Stimulated activated CD8-positive, alpha-beta memory T cell treated with anti-CD3 and anti-CD28 coated beads, Interleukin-12 subunit alpha, Interleukin-12 subunit beta, amount 100 ng/mL, for 24 hours (primary cell): ENCODE measurements at regions not wholly inside any gene's neighbourhood (a gene's known extent, or its start where the extent isn't known, plus 50 kb on each side); places are given as distances from the start of the nearest gene placed in this dataset.
A peak's percentile ranks its signal among the peaks of the same experiment; 100 is the strongest.
"Not testable (repeated sequence)": the region's sequence is repeated elsewhere in the genome, so short reads cannot be mapped to it uniquely, and the experiment has no call there.

Experiments used
- DNase-seq: peaks from one replicate; pipeline ENCODE4 v3.0.0-alpha.2; 2020; ENCODE audit errors: extremely low read depth

DNA sequence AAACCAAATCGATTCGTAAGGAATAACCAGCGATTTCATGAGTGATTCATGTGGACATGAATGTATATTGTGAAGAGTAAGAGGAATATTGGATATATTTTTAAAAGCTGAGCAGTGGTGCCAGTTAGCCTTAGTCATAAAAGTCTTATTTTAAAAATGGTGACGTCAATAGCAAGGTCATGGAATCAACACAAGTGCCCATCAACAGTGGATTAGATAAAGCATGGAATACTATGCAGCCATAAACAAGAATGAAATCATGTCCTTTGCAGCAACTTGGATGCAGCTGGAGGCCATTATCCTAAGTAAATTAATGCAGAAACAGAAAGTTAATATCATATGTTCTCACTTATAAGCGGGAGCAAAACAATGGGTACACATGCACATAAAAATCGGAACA, 89.0 kb upstream of the STOX2 start:
- DNase-seq: no peak

DNA sequence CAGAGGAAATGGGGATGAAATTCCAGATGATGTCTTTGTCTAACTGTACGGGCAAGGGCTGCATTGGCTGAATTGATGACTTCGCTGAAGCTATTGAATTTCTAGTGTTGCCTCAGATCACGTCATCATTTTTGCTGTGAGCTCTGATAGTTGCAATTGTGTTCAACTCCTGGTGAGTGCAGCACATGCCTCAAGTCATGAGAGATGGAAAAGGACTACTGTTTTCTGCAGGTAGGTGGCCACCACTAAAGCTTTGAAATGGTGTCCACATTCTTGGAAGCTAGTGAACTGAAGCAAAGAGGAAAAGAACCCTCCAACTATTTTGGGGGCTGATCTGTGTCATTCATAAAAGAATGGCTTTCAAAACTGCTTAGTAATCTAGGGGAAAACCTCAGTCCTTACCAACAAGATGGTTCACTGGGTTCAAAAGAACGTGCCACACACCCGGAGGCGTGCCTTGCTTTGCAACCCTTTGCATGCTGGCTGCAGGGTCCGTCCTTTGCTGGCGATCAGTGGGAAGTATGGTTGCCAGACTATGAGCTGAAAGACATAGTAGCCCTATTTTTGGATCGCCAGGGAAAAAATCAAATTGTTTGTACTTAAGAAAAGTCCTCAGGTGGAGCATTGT, 88.1 kb upstream of the STOX2 start:
- DNase-seq: no peak

DNA sequence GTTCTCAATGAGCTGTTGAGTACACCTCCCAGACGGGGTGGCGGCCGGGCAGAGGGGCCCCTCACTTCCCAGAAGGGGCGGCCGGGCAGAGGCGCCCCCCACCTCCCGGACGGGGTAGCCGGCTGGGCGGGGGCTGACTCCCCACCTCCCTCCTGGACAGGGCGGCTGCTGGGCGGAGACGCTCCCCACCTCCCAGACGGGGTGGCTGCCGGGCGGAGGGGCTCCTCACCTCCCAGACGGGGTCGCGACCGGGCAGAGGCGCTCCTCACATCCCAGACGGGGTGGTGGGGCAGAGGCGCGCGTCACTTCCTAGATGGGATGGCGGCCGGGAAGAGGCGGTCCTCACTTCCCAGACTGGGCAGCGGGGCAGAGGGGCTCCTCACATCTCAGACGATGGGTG, 86.5 kb upstream of the STOX2 start:
- not testable (repeated sequence) for DNase-seq

DNA sequence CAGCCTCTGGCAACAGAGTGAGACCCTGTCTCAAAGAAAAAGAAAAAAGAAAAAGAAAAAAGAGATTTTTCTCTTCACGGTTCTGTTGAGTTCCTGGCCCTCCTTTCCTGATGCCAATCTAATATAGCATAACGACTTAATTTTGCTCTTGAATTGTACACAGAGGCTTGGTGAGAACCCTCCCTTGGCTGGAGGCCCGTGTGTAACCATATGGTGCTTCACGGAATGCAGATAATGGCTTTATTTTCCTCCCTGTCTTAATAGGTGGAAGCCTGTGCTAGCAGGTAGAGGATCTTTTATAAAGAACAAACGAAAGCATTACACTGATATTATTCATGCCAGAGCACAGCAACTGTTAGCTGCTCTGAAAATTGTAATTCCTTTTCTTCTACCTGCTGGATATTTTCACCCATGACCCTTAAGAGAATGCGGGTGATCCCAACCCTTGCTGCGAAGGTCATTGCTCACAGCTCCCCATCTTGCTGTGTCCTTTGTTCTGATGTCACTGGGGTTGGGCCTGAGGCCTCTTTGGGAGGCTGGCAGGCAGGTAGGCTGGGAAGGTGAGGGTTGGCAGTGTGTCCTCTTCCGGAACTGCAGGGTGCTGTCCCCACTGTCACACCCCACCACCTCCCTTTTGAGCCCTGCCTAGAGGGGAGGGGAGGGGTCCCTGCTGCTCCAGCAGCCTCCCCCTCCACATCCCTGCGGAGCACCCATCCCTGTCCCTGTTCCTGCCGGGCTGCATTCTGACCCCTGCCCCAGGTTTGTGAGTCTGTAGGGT, 83.8 kb upstream of the STOX2 start:
- DNase-seq: no peak

DNA sequence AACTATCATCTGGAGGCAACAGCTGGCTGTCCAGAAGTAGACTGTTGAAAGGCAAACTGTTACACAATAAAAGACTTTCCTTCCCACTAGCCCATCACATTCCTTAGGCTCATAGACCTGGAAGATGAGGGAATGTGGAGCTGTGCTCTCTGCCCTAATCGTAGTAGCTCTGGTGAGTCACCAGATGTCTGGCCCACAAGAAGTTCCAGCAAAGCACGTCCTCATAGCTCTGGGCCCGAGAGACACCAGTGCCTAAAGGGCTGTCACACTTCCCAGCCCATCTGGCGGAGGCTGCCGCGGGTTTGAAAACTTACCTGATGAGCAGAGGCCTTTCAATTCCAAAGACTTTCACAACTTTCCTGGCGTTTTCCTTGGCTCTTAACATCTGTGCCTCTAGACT, 81.7 kb upstream of the STOX2 start:
- no peak for DNase-seq

DNA sequence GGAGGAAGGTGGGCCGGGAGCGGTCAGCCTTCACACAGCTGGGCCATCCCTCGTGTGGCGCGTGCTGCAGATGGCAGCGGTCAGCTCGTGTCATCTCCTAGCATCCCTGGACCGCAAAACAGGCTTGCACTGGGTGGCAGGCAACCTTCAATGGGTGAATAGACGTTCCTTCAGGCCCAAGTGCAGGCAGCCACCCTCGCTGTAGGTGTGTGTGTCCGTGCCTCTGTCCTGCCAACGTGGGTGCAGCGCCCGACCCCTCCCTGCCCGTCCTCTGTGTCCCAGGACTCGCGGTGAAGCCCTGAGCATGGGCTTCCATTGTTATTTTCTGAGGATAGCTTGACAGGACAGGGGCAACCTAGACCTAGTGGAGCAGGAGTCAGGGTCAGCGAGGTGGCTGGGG, 79.8 kb upstream of the STOX2 start:
- DNase-seq: no peak

DNA sequence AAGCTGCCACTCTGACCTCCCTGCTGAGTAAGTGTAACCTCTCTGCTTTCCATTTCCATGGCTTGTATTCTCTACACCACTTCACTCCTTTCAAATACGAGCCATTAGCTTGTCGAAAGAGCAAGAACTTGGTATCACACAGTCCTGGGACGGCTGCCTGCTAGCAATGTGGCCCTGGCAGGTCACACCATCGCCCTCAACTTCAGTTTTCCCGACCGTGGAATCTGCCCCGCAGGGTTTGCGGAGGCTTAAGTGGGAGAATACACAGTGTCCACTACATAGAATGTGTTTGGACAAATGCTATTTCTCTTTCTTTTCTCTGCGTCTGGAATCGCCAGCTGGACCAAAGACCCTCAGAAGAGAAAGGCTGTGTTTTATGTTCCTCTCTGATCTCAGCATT, 78.6 kb upstream of the STOX2 start:
- DNase-seq: no peak

DNA sequence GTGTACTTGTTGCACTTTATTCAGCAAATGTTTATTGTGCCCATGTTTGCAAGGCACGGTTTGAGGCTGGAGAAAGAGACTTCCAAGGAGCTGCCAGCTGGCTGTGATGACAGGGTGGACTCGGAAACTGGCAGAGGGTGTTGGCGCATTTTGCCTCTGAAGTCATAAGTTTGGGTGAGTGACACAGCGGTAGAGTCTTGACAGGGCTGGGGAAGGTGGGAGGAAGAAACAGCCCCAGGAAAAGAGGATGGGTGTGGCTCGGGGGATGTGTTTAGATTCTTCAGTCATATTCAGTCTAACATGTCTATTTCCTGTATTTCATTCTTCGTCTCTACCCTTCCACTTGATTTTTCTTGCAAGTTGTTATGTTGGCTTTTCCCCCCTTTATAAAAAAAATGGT, 77.0 kb upstream of the STOX2 start:
- DNase-seq: no peak

DNA sequence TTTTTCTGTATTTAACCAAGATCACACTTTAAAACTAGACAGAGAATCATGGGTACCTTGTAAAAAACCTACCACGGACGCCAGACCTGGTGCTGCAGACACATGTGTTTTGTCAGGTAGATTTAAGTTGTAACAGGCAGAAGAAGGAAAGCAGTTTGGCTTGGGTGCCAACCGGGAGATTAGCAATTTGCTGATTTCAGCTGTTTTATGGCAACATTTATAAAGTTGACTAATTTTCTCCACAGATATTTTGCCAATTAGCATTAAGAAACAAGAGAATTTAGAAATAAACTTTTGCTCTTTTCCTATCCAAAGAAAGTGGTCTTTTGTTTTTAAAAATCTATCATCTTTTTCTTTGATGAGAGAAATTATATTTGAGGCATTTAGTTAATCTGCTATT, 76.3 kb upstream of the STOX2 start:
- no peak for DNase-seq

DNA sequence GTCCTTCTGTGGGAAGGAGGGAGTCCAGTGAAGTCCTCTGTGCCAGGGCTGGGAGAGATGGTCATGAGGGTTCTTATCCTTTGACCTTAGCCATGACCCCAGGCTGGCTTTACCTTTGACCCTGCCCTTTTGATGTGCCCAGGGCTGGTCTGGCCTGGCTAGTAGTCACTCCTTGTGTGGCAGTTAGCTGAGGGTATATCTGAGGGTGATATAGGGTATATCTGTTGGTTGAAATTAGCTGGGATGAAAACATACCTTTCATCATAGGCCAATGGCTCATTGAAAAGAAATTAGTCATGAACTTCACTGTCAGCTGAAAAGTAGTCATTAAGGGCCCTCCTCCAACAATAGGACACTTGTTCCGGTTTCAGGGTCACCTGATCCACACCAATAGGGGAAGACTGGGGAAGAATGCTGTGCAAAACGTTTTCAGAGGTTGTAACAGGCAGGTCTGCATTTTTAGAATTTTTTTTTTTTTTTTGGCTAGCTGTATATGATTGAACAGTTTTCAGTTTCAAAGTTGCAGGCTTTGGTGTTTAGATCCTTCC, 74.6 kb upstream of the STOX2 start:
- no peak for DNase-seq

DNA sequence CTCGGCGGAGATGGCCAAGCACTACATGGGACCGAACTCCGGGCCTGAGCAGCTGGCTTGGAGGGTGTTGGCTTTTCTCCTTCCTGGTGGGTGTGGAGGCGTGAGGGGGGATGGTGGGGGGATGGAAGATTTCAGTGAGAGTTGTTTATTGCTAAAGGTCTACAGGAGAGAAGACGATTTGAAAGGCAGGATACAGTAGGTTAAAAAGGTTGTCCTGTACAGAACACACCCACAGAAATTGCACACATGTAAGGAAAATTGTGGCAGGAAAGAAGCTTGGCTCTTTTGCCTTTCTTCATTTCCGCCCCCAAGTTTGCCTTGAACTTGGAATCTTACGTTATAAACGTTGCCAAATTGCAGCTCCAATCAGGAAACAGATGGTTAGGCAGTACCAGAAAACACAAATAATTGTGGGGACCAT, 74.1 kb upstream of the STOX2 start:
- DNase-seq: no peak

DNA sequence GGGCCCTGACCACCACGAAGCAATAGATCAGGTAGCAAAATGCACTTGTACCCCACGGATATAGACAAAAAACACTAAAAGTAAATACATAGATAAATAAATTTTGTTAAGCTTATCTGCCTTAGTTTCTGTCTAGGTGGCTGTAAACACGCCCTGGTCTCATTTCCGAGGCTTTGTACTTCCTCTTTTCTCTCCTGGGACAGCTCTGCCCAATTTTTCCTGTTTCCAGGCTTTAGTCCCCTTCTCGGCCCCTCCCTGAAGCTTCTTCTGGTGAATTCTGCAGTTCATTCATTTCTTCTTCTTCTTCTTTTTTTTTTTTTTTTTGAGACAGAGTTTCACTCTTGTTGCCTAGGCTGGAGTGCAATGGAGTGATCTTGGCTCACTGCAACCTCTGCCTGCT, 73.4 kb upstream of the STOX2 start:
- no peak for DNase-seq

DNA sequence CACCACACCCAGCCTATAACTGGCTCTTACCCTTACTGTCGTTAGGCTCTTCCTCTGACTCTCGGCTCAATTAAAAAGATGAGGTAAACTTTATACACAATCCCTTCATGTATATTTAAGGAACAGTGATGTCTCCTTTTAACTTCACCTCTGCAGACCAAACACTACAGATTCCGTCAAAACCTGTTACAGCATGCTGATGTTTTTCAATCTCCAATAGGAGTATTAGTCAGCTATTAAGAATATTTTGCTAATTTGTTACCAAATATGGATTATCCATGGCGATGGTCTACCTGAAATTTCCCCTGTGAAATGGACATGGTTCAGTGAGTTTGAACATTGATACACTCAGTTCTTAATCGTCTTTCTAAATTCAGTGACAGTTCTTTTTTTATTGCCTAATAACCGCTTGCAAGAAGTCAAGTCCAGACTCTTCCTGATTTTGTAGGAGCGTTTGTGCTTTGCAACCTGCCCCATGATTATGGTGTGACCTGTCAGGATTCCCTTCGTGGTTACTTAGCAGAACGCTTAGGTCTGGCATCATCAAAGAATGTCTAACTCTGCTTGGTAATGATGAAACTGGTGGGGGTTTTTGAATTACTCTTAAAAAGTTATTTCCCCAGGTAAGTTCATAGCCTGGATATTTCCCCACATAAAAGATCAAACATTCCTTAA, 72.2 kb upstream of the STOX2 start:
- DNase-seq: no peak

DNA sequence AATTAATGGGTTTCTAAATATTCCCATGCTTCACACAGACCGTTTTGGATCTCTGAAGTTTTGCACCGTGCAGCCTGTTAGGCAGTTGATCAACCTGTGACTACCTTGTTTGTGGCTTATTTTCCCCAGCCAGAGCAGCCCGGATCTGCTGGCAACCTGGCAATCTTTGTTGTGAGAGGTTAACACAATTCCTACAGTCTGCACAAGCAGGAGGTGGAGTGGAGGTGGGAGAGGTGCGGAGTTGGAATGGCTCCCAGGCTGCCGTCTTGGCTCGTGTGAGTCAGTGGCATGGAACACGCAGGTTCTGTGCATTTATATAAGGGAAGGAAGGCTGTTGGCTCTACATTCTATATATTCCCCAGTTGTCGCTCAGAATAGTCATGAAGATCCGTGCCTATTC, 70.9 kb upstream of the STOX2 start:
- DNase-seq: no peak

DNA sequence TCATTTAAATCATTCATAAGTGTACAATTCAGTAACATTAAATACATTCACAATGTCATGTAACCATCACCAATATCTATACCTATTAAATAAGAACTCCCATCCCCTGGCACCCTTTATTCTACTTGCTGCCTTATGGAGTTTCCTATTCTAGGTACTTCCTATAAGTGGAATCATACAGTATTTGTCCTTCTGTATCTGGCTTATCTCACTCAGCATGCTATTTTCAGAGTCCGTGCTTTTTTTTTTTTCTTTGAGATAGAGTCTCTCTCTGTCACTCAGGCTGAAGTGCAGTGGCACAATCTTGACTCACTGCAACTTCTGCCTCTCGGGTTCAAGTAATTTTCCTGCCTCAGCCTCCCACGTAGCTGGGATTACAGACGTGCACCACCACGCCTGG, 67.9 kb upstream of the STOX2 start:
- no peak for DNase-seq

DNA sequence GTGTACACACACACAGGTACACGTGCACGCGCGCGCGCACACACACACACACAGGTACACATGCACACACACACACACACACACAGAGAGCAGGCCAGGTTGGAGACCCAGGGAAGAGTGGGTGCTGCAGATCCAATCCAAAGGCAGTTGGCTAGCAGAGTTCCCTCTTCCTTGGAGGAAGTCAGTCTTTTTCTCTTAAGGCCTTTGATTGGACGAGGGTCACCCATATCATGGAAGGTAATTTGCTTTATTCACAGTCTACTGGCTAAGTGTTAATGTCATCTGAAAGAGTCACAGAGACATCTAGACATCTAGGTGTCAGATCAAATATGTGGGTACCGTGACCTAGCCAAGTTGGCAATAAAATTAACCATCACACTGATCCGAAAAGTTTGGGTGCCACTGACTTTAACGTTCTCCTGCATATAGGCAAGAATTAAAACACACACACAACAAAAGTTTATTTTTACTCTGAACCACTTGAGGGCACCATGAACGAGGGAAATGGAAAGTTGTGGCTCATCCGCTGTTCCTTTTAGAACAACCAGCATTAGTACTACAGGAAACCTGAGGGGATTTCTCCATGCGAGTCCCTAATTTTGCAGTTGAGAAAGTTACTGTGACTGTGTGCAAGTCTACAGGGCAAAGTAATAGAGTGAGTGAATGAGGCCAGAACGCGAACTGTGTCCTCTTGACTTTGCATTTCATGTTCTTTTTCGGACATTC, 66.0 kb upstream of the STOX2 start:
- no peak for DNase-seq

DNA sequence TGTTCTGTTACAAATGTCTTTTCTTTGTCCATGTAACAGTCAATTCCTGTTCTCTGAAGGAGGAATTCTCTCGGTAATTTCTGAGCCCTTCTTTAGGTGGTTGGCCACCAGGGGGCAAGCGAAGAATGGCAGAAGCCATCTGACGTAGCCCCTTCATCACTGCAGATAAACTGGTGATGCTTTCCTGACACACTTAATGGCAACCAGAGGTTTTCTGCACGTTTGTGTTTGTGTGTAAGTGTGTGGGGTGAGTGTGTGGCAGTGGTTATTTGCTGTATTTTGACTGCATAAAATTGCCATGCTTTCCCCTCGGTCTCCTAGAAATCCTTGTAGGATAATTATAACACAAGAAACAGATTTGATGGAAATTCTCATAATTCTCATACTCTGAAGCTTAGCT, 64.8 kb upstream of the STOX2 start:
- peak; percentile 11 for DNase-seq

DNA sequence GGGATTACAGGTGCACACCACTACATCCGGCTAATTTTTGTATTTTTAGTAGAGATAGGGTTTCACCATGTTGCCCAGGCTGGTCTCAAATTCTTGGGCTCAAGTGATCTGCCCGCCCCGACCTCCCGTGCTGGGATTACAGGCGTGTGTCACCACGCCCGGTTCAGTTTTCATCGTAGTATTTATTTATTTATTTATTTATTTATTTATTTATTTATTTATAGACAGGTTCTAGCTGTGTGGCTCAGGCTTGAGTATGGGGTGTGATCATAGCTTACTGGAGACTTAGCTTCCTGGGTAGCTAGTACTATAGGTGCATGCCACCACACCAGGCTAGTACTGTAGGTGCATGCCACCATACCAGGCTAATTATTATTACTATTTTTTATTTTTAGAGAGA, 64.1 kb upstream of the STOX2 start:
- DNase-seq: no peak

DNA sequence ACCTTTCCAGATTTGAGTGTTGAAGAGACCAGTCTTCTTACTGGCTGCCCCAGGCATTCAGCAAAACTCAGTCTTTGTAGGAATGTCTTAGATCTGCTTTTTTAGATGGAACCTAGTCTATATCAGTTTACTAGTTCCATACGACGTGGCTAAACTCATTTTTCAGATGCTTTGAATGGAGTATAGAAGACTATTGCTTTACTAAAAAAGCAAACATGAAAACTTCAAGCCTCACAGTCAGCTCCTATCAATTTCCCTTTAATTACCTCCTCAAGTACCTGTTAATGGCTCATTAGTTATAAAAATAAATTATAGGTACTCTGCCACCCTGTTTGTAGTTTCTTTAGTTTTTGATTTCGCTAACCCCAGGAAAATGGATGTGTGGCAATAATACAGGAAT, 63.0 kb upstream of the STOX2 start:
- DNase-seq: no peak

DNA sequence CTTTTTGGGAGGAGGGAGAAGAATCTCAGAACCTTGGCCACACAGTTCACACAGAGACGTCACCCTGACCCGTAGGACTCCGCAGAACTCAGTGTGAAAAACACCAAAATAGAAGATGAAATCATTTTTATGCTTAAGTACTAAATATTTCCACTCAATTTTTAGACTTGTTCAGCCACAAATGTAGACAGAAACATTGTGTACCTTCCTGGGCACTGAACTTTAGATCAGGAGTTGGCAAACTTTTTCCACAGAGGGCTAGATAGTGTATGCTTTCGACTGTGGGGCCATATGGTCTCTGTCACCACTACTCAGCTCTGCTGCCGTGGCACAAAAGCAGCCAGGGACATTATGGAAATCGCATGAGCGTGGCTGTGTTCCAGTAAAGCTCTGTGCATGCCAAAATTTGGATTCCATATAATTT, 61.8 kb upstream of the STOX2 start:
- DNase-seq: no peak

DNA sequence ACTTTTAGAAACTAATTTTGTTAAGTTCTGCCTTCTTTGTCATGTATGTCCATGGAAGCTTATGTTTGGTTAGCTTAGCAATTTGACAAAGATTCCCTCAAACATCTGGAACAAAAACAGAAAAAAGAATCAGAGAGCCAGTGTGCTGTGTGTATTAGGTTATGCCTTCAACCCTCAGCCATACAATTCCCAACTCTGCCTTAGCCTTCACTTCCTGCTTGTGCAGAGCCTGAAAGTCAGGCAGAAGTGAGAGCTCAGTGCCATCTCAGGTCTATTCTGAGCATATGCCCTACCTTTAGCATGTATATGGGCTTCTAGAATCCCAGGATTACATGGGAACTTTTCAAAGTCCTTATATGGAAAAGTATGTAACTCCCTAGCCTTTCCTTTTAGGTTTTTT, 58.2 kb upstream of the STOX2 start:
- no peak for DNase-seq

DNA sequence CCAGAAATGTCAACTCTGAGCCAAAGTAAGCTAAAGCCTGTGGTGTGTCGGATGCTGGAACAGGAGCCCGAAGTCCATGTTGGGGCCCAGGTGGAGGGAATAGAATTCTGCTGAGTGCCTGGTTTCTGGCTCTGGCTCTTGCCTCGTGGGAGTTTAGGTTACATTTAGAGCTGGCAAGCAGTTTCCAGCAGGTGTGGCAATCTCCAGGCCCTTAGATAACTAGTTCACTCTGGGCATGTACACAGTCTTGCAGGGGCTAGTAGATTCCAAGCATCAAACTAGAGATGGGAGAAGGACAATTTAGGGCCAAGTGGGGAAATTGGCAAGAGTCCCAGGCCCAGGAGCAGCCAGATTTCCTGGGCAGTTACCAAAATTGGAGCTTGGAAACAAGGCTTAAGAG, 56.3 kb upstream of the STOX2 start:
- no peak for DNase-seq
